GM23338 (cell line): ENCODE measurements at regions not wholly inside any gene's neighbourhood (a gene's known extent, or its start where the extent isn't known, plus 50 kb on each side); places are given as distances from the start of the nearest gene placed in this dataset.

Source experiments
- EZH2 ChIP-seq: fragments of 200-600 bp; sonication (generic); IDR thresholded peaks from one replicate; pipeline ENCODE4 v1.8.0; 2017; ENCODE audit warnings: antibody characterized with exemption, mild to moderate bottlenecking, low read depth; ENCODE audit not compliant: unreplicated experiment
- EZH2phosphoT487 ChIP-seq: fragments of 200-600 bp; sonication (generic); IDR thresholded peaks from one replicate; pipeline ENCODE4 v1.8.1; 2018; ENCODE audit warnings: antibody characterized with exemption; ENCODE audit not compliant: unreplicated experiment
- JUNB ChIP-seq: IDR thresholded peaks from one replicate; pipeline ENCODE4 v1.6.1; 2016; ENCODE audit warnings: antibody characterized with exemption; ENCODE audit not compliant: unreplicated experiment
- POLR2AphosphoS5 ChIP-seq: IDR thresholded peaks from 2 replicates; pipeline ENCODE4 v1.6.1; 2016; ENCODE audit warnings: antibody characterized with exemption, low read depth
- STAT1 ChIP-seq: IDR thresholded peaks from one replicate; pipeline ENCODE4 v1.6.1; 2016; ENCODE audit warnings: antibody characterized with exemption; ENCODE audit not compliant: unreplicated experiment
- TF ChIP-seq, protein P1 (sequence below), 2 experiments: fragments of 200-600 bp in 1 of 2; sonication (generic) in 1 of 2; conservative IDR thresholded peaks; 2 replicates each; pipeline versions ENCODE4 v1.5.1 to v1.6.1; 2016 to 2017; ENCODE audit warnings: antibody characterized with exemption in 2 of 2, low read depth in 2 of 2, mild to moderate bottlenecking in 2 of 2, moderate library complexity in 1 of 2
- TF ChIP-seq, protein P2 (sequence below): IDR thresholded peaks from one replicate; pipeline ENCODE4 v1.6.1; 2018; ENCODE audit warnings: antibody characterized with exemption; ENCODE audit not compliant: unreplicated experiment

- TF ChIP-seq EZH2phosphoT487: no peak
- no peak for TF ChIP-seq POLR2AphosphoS5
- TF ChIP-seq, protein P1, sequence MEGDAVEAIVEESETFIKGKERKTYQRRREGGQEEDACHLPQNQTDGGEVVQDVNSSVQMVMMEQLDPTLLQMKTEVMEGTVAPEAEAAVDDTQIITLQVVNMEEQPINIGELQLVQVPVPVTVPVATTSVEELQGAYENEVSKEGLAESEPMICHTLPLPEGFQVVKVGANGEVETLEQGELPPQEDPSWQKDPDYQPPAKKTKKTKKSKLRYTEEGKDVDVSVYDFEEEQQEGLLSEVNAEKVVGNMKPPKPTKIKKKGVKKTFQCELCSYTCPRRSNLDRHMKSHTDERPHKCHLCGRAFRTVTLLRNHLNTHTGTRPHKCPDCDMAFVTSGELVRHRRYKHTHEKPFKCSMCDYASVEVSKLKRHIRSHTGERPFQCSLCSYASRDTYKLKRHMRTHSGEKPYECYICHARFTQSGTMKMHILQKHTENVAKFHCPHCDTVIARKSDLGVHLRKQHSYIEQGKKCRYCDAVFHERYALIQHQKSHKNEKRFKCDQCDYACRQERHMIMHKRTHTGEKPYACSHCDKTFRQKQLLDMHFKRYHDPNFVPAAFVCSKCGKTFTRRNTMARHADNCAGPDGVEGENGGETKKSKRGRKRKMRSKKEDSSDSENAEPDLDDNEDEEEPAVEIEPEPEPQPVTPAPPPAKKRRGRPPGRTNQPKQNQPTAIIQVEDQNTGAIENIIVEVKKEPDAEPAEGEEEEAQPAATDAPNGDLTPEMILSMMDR (conservative IDR thresholded peaks at IDR 0.05; ENCODE audit: low read depth in 2 of 2): no peak
- TF ChIP-seq EZH2: no peak
- no peak for TF ChIP-seq JUNB
- TF ChIP-seq, protein P2, sequence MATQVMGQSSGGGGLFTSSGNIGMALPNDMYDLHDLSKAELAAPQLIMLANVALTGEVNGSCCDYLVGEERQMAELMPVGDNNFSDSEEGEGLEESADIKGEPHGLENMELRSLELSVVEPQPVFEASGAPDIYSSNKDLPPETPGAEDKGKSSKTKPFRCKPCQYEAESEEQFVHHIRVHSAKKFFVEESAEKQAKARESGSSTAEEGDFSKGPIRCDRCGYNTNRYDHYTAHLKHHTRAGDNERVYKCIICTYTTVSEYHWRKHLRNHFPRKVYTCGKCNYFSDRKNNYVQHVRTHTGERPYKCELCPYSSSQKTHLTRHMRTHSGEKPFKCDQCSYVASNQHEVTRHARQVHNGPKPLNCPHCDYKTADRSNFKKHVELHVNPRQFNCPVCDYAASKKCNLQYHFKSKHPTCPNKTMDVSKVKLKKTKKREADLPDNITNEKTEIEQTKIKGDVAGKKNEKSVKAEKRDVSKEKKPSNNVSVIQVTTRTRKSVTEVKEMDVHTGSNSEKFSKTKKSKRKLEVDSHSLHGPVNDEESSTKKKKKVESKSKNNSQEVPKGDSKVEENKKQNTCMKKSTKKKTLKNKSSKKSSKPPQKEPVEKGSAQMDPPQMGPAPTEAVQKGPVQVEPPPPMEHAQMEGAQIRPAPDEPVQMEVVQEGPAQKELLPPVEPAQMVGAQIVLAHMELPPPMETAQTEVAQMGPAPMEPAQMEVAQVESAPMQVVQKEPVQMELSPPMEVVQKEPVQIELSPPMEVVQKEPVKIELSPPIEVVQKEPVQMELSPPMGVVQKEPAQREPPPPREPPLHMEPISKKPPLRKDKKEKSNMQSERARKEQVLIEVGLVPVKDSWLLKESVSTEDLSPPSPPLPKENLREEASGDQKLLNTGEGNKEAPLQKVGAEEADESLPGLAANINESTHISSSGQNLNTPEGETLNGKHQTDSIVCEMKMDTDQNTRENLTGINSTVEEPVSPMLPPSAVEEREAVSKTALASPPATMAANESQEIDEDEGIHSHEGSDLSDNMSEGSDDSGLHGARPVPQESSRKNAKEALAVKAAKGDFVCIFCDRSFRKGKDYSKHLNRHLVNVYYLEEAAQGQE: no peak
- no peak for TF ChIP-seq STAT1
Measured at GRCh38 chr9:111094958-111095357, 56.7 kb upstream of the LPAR1 start.
